Activated CD8-positive, alpha-beta memory T cell treated with anti-CD3 and anti-CD28 coated beads, Interleukin-2, amount 10 ng/mL, durations not matched to agents 7 days and 5 days (primary cell): ENCODE measurements at regions not wholly inside any gene's neighbourhood (a gene's known extent, or its start where the extent isn't known, plus 50 kb on each side); places are given as distances from the start of the nearest gene placed in this dataset.

Source experiments
- ATAC-seq: fragments of 150-1000 bp; cut with Tn5 transposase; one replicate; pipeline ENCODE4 v1.10.0; 2021; ENCODE audit warnings: moderate library complexity
- CTCF ChIA-PET: fragments of 350-600 bp; sonication (Branson Sonifier 250); formaldehyde crosslinking; loops from one replicate; lab custom pipeline; 2021; ENCODE audit warnings: antibody characterized with exemption; lab: Charles Lee
- DNase-seq: peaks from one replicate; pipeline ENCODE4 v3.0.0-alpha.2; 2020
- H3K27ac Mint-ChIP-seq: one replicate; pipeline ENCODE4 v1.8.0; 2021; ENCODE audit warnings: mild to moderate bottlenecking, mixed read lengths
- H3K27me3 Mint-ChIP-seq: one replicate; pipeline ENCODE4 v1.8.0; 2021; ENCODE audit warnings: mixed read lengths
- H3K36me3 Mint-ChIP-seq: one replicate; pipeline ENCODE4 v1.8.0; 2021; ENCODE audit warnings: mild to moderate bottlenecking, mixed read lengths
- H3K4me1 Mint-ChIP-seq: one replicate; pipeline ENCODE4 v1.8.0; 2021; ENCODE audit warnings: mixed read lengths
- H3K4me3 Mint-ChIP-seq: one replicate; pipeline ENCODE4 v1.8.0; 2021; ENCODE audit warnings: mild to moderate bottlenecking, moderate library complexity, mixed read lengths
- H3K9me3 Mint-ChIP-seq: one replicate; pipeline ENCODE4 v1.8.0; 2022; ENCODE audit warnings: low read depth, mixed read lengths

- CTCF ChIA-PET, result interaction anchor here (0.8 kb wide), 1 partner anchor 13 kb away, joined by 3 read pairs; no protein-coding TSS in a partner anchor
- no peak overlapping the region for H3K4me3 Mint-ChIP-seq
- DNase-seq (no peak), ATAC-seq (no peak)
- peaks cover 19% of the 10 kb centered on the region for H3K27me3 Mint-ChIP-seq
- peaks cover 3% of the 10 kb centered on the region for H3K4me1 Mint-ChIP-seq
- no peaks in the 10 kb centered on the region for H3K36me3 Mint-ChIP-seq
- no peak overlapping the region for H3K27ac Mint-ChIP-seq
- no peaks in the 10 kb centered on the region for H3K9me3 Mint-ChIP-seq
These were observed 54.4 kb upstream of the GRIP1 start for GRCh38 chr12:66733321-66733720.

GRCh38 chr12:66733839-66734238 lies 55.0 kb upstream of the GRIP1 start:
- Mint-ChIP-seq H3K9me3 (no peaks in the 10 kb centered on the region), H3K4me3 (no peak overlapping the region), H3K27ac (no peak overlapping the region), H3K36me3 (no peaks in the 10 kb centered on the region), H3K4me1 (peaks cover 3% of the 10 kb centered on the region), H3K27me3 (peaks cover 19% of the 10 kb centered on the region)
- CTCF ChIA-PET, result interaction anchor here (0.8 kb wide), 1 partner anchor 12 kb away, joined by 3 read pairs; no protein-coding TSS in a partner anchor
- ATAC-seq (no peak), DNase-seq (no peak)

GRCh38 chr12:66735275-66735674 lies 56.4 kb upstream of the GRIP1 start:
- Mint-ChIP-seq H3K27ac (no peak overlapping the region), H3K4me3 (no peak overlapping the region), H3K27me3 (peaks cover 19% of the 10 kb centered on the region), H3K9me3 (no peaks in the 10 kb centered on the region), H3K4me1 (peaks cover 3% of the 10 kb centered on the region), H3K36me3 (no peaks in the 10 kb centered on the region)
- DNase-seq (no peak), ATAC-seq (no peak)
- CTCF ChIA-PET, result interaction anchor here (1.5 kb wide), 1 partner anchor 17 kb away, joined by 3 read pairs; no protein-coding TSS in a partner anchor

- CTCF ChIA-PET, result interaction anchor here (1.5 kb wide), 1 partner anchor 15 kb away, joined by 3 read pairs; no protein-coding TSS in a partner anchor
These were observed 58.1 kb upstream of the GRIP1 start for GRCh38 chr12:66736931-66737330.

GRCh38 chr12:66739266-66739665 lies 60.4 kb upstream of the GRIP1 start:
- Mint-ChIP-seq H3K4me3 (no peak overlapping the region), H3K27me3 (peaks cover 14% of the 10 kb centered on the region), H3K4me1 (peaks cover 8% of the 10 kb centered on the region), H3K36me3 (peaks cover 5% of the 10 kb centered on the region), H3K9me3 (no peaks in the 10 kb centered on the region), H3K27ac (no peak overlapping the region)
- CTCF ChIA-PET, result no interaction called here
- DNase-seq (no peak), ATAC-seq (no peak)

More at GRCh38 chr12:66736931-66737330, 58.1 kb upstream of the GRIP1 start:
- Mint-ChIP-seq H3K27me3 (peaks cover 16% of the 10 kb centered on the region), H3K27ac (no peak overlapping the region), H3K36me3 (peaks cover 2% of the 10 kb centered on the region), H3K9me3 (no peaks in the 10 kb centered on the region), H3K4me1 (peaks cover 3% of the 10 kb centered on the region), H3K4me3 (no peak overlapping the region)
- no peak for ATAC-seq
- DNase-seq, result no peak

DNA sequence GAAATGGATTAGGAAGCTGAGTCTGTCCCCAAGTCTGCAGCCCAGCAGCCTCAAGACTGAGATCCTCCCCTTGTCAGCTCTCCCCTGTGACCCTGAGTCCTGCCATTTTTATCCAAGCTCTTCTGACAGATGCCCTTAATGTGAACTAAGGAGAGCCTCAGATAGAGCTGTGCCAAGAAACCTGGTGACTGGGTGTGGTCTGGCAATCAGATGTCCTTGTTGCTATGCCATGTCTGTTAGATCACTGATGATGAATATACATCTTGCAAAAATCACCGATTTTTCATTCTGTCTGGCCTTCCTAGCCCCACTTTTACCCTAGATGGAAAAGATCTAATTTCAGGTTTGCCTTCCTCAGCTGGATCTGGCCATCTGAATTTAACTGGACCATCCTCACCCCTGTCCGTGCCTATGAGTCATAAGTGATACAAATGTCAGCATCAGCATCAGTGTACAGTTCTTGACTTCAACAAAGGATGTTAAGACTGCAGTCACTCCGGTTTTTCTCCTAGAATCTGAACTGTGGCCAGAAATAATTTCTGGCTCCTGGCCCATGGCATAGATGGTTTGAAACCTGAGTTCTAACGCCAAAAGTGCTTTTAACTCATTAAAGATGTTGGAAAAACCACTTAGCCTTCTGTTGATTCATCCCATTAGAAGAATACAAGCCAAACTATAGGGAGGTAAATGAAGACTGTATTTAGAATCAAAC lies 61.2 kb upstream of the GRIP1 start:
- peaks cover 5% of the 10 kb centered on the region for H3K36me3 Mint-ChIP-seq
- H3K4me3 Mint-ChIP-seq, result no peak overlapping the region
- no peak overlapping the region for H3K27ac Mint-ChIP-seq
- DNase-seq (no peak), ATAC-seq (no peak)
- H3K9me3 Mint-ChIP-seq, result no peaks in the 10 kb centered on the region
- H3K27me3 Mint-ChIP-seq, result peaks cover 10% of the 10 kb centered on the region
- peaks cover 7% of the 10 kb centered on the region for H3K4me1 Mint-ChIP-seq
- CTCF ChIA-PET, result no interaction called here

- no peak for ATAC-seq
- CTCF ChIA-PET, result no interaction called here
- no peak for DNase-seq
- no peak overlapping the region for H3K27ac Mint-ChIP-seq
- H3K9me3 Mint-ChIP-seq, result no peaks in the 10 kb centered on the region
- peaks cover 8% of the 10 kb centered on the region for H3K27me3 Mint-ChIP-seq
- no peak overlapping the region for H3K4me3 Mint-ChIP-seq
- peaks cover 7% of the 10 kb centered on the region for H3K4me1 Mint-ChIP-seq
- peaks cover 5% of the 10 kb centered on the region for H3K36me3 Mint-ChIP-seq
These were observed 61.9 kb upstream of the GRIP1 start for GRCh38 chr12:66740732-66741131.

DNA sequence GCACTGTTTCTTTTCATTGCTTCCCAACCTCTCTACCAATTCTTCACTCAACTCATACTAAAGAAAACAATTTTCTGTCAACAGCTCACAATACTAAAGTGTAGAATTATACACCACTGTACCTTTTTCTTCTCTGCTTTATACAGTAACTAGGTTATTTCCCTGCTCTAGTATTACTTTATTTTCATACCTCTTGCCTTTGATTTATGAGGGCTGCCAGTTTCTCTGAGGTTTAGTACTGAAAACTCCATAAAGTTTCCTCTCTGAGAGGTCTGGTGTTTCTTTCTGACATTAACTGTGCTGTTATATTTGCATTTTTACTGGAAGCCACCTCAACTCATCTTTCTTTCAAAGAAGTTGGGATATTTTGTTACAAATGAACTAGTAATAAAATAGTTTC lies 63.0 kb upstream of the GRIP1 start:
- CTCF ChIA-PET, result no interaction called here
- DNase-seq (no peak), ATAC-seq (no peak)
- peaks cover 18% of the 10 kb centered on the region for H3K27me3 Mint-ChIP-seq
- H3K27ac Mint-ChIP-seq, result no peak overlapping the region
- H3K36me3 Mint-ChIP-seq, result peaks cover 5% of the 10 kb centered on the region
- no peak overlapping the region for H3K4me3 Mint-ChIP-seq
- H3K9me3 Mint-ChIP-seq, result no peaks in the 10 kb centered on the region
- H3K4me1 Mint-ChIP-seq, result peaks cover 7% of the 10 kb centered on the region

DNA sequence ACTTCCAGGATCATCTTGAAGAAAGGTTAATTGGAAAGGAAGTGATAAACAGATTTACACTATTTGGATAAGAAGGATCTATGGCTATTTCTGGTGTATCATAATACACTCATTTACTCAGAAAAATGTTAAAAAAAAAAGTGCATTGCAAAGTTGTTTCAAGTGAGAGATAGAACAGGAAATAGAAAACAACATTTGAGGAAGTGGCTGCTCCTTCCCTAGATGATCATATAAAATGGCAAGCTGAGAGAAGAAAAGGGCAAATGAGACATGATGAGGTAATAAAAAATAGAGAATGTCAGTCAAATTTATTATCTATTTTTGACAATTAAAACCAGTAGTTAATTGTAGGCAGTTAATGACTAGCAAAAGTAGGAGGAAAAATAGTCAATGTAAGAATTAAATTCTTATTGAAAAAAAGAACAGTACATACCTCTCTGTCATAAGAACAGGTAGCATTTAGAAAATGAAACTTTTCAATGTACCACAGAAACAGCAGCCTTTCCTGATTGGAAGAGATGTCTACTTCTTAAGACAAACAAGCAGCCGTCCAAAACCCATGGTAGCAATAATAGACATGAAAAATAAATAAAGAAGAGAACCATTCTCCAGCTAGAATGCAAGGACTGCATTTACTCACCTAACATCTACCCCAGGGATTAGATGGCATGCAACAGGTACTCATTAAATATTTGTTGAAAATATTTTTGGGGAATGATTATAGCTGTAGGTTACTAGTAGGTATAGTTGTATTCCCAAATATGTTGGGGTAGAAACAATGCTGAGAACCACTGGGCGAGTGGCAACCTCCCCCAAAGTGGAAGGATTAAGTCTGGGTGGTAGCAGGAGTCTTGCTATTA lies 63.9 kb upstream of the GRIP1 start:
- H3K27ac Mint-ChIP-seq, result peak overlapping the region; percentile 62
- peaks cover 5% of the 10 kb centered on the region for H3K36me3 Mint-ChIP-seq
- peaks cover 20% of the 10 kb centered on the region for H3K27me3 Mint-ChIP-seq
- H3K9me3 Mint-ChIP-seq, result no peaks in the 10 kb centered on the region
- ATAC-seq (no peak), DNase-seq (no peak)
- no peak overlapping the region for H3K4me3 Mint-ChIP-seq
- H3K4me1 Mint-ChIP-seq, result peaks cover 7% of the 10 kb centered on the region
- CTCF ChIA-PET, result no interaction called here

DNA sequence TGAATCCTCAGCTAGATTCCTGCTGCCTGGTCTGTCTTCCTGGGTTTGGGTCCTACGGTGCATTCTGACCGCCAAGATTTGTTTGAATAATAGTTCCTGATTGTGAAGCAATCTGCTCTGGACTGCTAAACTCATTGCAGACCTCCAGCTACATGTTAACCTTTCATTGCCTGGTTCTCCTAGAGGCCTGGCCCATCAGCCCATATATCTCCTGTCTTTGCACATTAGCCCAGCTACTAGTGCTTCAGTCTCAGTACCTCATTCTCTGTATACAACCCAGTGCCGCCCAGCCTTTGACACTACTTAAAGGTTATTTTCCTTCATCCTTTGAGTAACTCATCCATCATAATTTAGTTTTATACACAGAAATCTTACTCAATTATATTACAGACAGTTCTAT lies 65.6 kb upstream of the GRIP1 start:
- H3K36me3 Mint-ChIP-seq, result peaks cover 5% of the 10 kb centered on the region
- no peaks in the 10 kb centered on the region for H3K9me3 Mint-ChIP-seq
- peaks cover 7% of the 10 kb centered on the region for H3K4me1 Mint-ChIP-seq
- no peak for ATAC-seq
- DNase-seq, result no peak
- CTCF ChIA-PET, result no interaction called here
- H3K27me3 Mint-ChIP-seq, result peaks cover 24% of the 10 kb centered on the region
- H3K4me3 Mint-ChIP-seq, result no peak overlapping the region
- no peak overlapping the region for H3K27ac Mint-ChIP-seq

GRCh38 chr12:66744956-66745383 lies 66.1 kb upstream of the GRIP1 start:
- H3K9me3 Mint-ChIP-seq, result no peaks in the 10 kb centered on the region
- CTCF ChIA-PET, result no interaction called here
- no peak overlapping the region for H3K27ac Mint-ChIP-seq
- peaks cover 29% of the 10 kb centered on the region for H3K27me3 Mint-ChIP-seq
- peaks cover 5% of the 10 kb centered on the region for H3K36me3 Mint-ChIP-seq
- peaks cover 7% of the 10 kb centered on the region for H3K4me1 Mint-ChIP-seq
- ATAC-seq (no peak), DNase-seq (no peak)
- no peak overlapping the region for H3K4me3 Mint-ChIP-seq

GRCh38 chr12:66746489-66747201 lies 67.8 kb upstream of the GRIP1 start:
- Mint-ChIP-seq H3K27ac (no peak overlapping the region), H3K4me3 (no peak overlapping the region), H3K36me3 (peaks cover 5% of the 10 kb centered on the region), H3K27me3 (peaks cover 39% of the 10 kb centered on the region), H3K4me1 (peaks cover 7% of the 10 kb centered on the region), H3K9me3 (no peaks in the 10 kb centered on the region)
- no peak for ATAC-seq
- CTCF ChIA-PET, result interaction anchor here (0.8 to 1.2 kb wide), 2 partner anchors 13 to 14 kb away, joined by 3 read pairs; no protein-coding TSS in a partner anchor
- no peak for DNase-seq
